Calu3 (cell line): ENCODE measurements at regions not wholly inside any gene's neighbourhood (a gene's known extent, or its start where the extent isn't known, plus 50 kb on each side); places are given as distances from the start of the nearest gene placed in this dataset.
"Not testable (repeated sequence)": the region's sequence is repeated elsewhere in the genome, so short reads cannot be mapped to it uniquely, and the experiment has no call there.

Experiments used
- BruUV-seq: library from RNA; stranded (reverse); fragments of 400-500 nt; replicated peaks from 2 replicates; lab custom pipeline; 2021; lab: Mats Ljungman, UMichigan
- CTCF ChIA-PET: fragments of 300-600 bp; sonication (Branson Sonifier 250); formaldehyde crosslinking; loops from one replicate; lab custom pipeline; 2022; ENCODE audit warnings: antibody characterized with exemption; lab: Charles Lee
- DNase-seq: peaks from one replicate; pipeline ENCODE4 v3.0.0; 2022
- H3K27ac Mint-ChIP-seq: one replicate; pipeline ENCODE4 v1.8.0; 2022; ENCODE audit warnings: mixed read lengths; ENCODE audit not compliant: unreplicated experiment
- H3K27me3 Mint-ChIP-seq: one replicate; pipeline ENCODE4 v1.8.0; 2022; ENCODE audit warnings: mixed read lengths; ENCODE audit not compliant: unreplicated experiment
- H3K36me3 Mint-ChIP-seq: one replicate; pipeline ENCODE4 v1.8.0; 2022; ENCODE audit warnings: mild to moderate bottlenecking, moderate library complexity, mixed read lengths; ENCODE audit not compliant: insufficient read depth, unreplicated experiment
- H3K4me1 Mint-ChIP-seq: one replicate; pipeline ENCODE4 v1.8.0; 2022; ENCODE audit warnings: mild to moderate bottlenecking, low read depth, mixed read lengths; ENCODE audit not compliant: unreplicated experiment
- H3K4me3 Mint-ChIP-seq: one replicate; pipeline ENCODE4 v1.8.0; 2022; ENCODE audit warnings: mild to moderate bottlenecking, low read depth, moderate library complexity, mixed read lengths; ENCODE audit not compliant: unreplicated experiment
- H3K9me3 Mint-ChIP-seq: one replicate; pipeline ENCODE4 v1.8.0; 2022; ENCODE audit warnings: low read depth, mixed read lengths; ENCODE audit not compliant: unreplicated experiment
- CTCF ChIP-seq: fragments of 200-600 bp; IDR thresholded peaks from one replicate; pipeline ENCODE4 v1.8.0; 2022; ENCODE audit warnings: antibody characterized with exemption; ENCODE audit not compliant: unreplicated experiment
- intact Hi-C: fragments of 100-400 bp; cut with micrococcal nuclease; formaldehyde crosslinking; loops from one replicate; pipeline ENCODE4 v1.10.0; 2022; ENCODE audit not compliant: unreplicated experiment

- H3K4me3 Mint-ChIP-seq, result no peak overlapping the region
- H3K4me1 Mint-ChIP-seq, result no peaks in the 10 kb centered on the region
- intact Hi-C loops, result no loop called here
- no peaks in the 10 kb centered on the region for H3K36me3 Mint-ChIP-seq
- H3K27me3 Mint-ChIP-seq, result no peaks in the 10 kb centered on the region
- H3K9me3 Mint-ChIP-seq, result no peaks in the 10 kb centered on the region
- no peak for DNase-seq
- BruUV-seq, result no TSS peak
- no peak overlapping the region for H3K27ac Mint-ChIP-seq
- CTCF ChIA-PET, result no interaction called here
- TF ChIP-seq CTCF, result no peak
Measured at GRCh38 chr6:150691463-150691862, 91.8 kb downstream of the PLEKHG1 start.

GRCh38 chr6:150692604-150693003 lies 92.9 kb downstream of the PLEKHG1 start:
- CTCF ChIA-PET, result no interaction called here
- Mint-ChIP-seq H3K9me3 (no peaks in the 10 kb centered on the region), H3K27ac (no peak overlapping the region), H3K36me3 (no peaks in the 10 kb centered on the region), H3K27me3 (no peaks in the 10 kb centered on the region), H3K4me1 (no peaks in the 10 kb centered on the region), H3K4me3 (no peak overlapping the region)
- no peak for TF ChIP-seq CTCF
- no peak for DNase-seq
- intact Hi-C loops, result no loop called here
- BruUV-seq, result no TSS peak

DNA sequence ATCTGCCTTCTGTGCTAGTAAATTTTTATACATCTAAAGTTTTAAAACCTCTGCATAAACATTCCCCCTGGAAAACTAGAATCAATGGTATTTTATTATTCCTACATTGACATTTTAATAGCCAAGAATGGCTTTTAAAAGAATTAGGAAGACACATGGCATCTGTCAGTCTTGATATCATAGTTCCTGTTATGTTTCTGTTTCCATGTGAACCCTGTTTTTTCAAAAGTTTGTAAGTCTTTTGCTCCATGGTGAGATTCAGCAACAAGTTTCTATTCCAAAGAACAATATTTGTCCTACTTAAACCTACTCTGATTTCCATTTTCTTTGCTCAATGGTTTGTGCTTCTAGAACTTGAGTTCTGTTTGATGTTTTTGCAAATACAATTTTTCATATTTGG lies 95.2 kb downstream of the PLEKHG1 start:
- intact Hi-C loops, result no loop called here
- Mint-ChIP-seq H3K9me3 (no peaks in the 10 kb centered on the region), H3K27ac (no peak overlapping the region), H3K36me3 (no peaks in the 10 kb centered on the region), H3K4me1 (no peaks in the 10 kb centered on the region), H3K27me3 (no peaks in the 10 kb centered on the region), H3K4me3 (no peak overlapping the region)
- CTCF ChIA-PET, result no interaction called here
- no peak for DNase-seq
- BruUV-seq, result no TSS peak
- no peak for TF ChIP-seq CTCF

DNA sequence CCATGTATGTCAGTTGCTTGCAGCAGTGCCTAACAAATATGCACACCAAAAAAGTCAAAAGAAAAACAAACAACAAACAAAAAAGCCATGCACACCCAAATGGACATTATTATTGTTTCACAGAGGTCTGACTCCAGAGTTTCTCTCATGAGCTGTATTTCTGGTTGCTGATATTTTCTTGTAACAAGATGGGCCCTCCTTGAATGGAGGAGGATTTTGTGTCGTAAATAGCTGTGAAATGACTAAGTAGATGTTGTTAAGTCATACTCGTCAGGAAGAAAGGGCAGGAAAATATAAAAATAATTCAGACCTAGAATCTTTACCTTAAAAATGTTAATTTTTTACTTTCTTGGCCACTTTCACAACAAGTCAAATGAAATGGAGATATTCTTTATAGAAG lies 96.0 kb downstream of the PLEKHG1 start:
- CTCF ChIA-PET, result interaction anchor here (0.7 kb wide), 1 partner anchor 23 kb away, joined by 4 read pairs; no protein-coding TSS in a partner anchor
- Mint-ChIP-seq H3K4me1 (no peaks in the 10 kb centered on the region), H3K4me3 (no peak overlapping the region), H3K27me3 (no peaks in the 10 kb centered on the region), H3K36me3 (no peaks in the 10 kb centered on the region), H3K9me3 (no peaks in the 10 kb centered on the region), H3K27ac (no peak overlapping the region)
- BruUV-seq, result no TSS peak
- intact Hi-C loops, result no loop called here
- no peak for DNase-seq
- no peak for TF ChIP-seq CTCF

DNA sequence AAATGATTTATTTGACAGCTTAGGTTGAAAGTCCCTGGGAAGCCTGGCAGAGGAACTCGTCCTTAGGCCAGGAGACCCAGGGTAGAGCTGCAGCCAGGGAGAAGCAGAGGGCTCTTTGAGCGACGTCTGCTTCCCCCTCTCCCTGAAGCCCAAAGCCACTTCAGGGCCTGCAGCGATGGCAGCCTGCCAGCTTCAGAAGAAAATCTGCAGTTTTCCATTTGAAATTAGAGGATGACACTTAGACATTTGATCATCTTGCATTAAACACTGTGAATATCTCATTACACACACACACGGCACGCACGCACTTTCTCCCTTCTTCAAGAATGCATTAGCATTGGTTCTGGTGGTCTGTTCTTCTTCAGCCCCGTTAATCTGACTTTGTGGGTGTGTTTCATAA lies 96.5 kb downstream of the PLEKHG1 start:
- CTCF ChIA-PET, result interaction anchor here (0.7 kb wide), 1 partner anchor 22 kb away, joined by 4 read pairs; no protein-coding TSS in a partner anchor
- no TSS peak for BruUV-seq
- H3K4me3 Mint-ChIP-seq, result no peak overlapping the region

GRCh38 chr6:150696918-150697317 lies 97.2 kb downstream of the PLEKHG1 start:
- H3K9me3 Mint-ChIP-seq, H3K4me1 Mint-ChIP-seq, BruUV-seq, H3K27ac Mint-ChIP-seq, CTCF ChIA-PET, DNase-seq, intact Hi-C loops, H3K4me3 Mint-ChIP-seq, H3K36me3 Mint-ChIP-seq, H3K27me3 Mint-ChIP-seq: not testable (repeated sequence)

More for the DNA sequence above, 96.5 kb downstream of the PLEKHG1 start:
- no peak for TF ChIP-seq CTCF
- Mint-ChIP-seq H3K4me1 (no peaks in the 10 kb centered on the region), H3K27ac (no peak overlapping the region), H3K27me3 (no peaks in the 10 kb centered on the region), H3K9me3 (no peaks in the 10 kb centered on the region), H3K36me3 (no peaks in the 10 kb centered on the region)
- no peak for DNase-seq
- intact Hi-C loops, result no loop called here
